ENCODE measurements at regions not wholly inside any gene's neighbourhood (a gene's known extent, or its start where the extent isn't known, plus 50 kb on each side); places are given as distances from the start of the nearest gene placed in this dataset.

GRCh38 chr12:28869197-28869596 is 279.9 kb upstream of the FAR2 start:
- H3K4me1 ChIP-seq (ENCODE audit: control insufficient read depth, insufficient read depth, low read length) = peaks cover 13% of the 10 kb centered on the region; the same call in 1 of the 2 replicates
- no peak overlapping the region for H3K27ac ChIP-seq (ENCODE audit: extremely low read depth, low read depth, low read length)
- TF ChIP-seq ZBTB49 (tag by site-specific recombination; IDR thresholded peaks at IDR 0.05; ENCODE audit: low read depth) (no peak), GFI1B (tag by site-specific recombination; IDR thresholded peaks at IDR 0.05) (no peak), KLF8 (tag by site-specific recombination; IDR thresholded peaks at IDR 0.05) (no peak), ZNF514 (tag by site-specific recombination; IDR thresholded peaks at IDR 0.05) (no peak), ZNF398 (tag by site-specific recombination; IDR thresholded peaks at IDR 0.05) (no peak), ZNF311 (tag by site-specific recombination; IDR thresholded peaks at IDR 0.05; ENCODE audit: borderline replicate concordance) (no peak), GLI4 (tag by site-specific recombination; IDR thresholded peaks at IDR 0.05) (no peak), ELK4 (IDR thresholded peaks at IDR 0.05; ENCODE audit: borderline replicate concordance, low read depth, low read length) (no peak), ZNF169 (tag by site-specific recombination; IDR thresholded peaks at IDR 0.05) (no peak), ZNF560 (tag by site-specific recombination; IDR thresholded peaks at IDR 0.05; ENCODE audit: borderline replicate concordance) (no peak), KLF7 (tag by site-specific recombination; IDR thresholded peaks at IDR 0.05; ENCODE audit: borderline replicate concordance) (no peak), ZNF701 (tag by site-specific recombination; IDR thresholded peaks at IDR 0.05) (peak; percentile 77; the same call in 1 of the 2 replicates)
- TF ChIP-seq, protein P1, sequence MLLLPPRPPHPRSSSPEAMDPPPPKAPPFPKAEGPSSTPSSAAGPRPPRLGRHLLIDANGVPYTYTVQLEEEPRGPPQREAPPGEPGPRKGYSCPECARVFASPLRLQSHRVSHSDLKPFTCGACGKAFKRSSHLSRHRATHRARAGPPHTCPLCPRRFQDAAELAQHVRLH (tag by site-specific recombination; IDR thresholded peaks at IDR 0.05) = no peak
- TF ChIP-seq, protein P2, sequence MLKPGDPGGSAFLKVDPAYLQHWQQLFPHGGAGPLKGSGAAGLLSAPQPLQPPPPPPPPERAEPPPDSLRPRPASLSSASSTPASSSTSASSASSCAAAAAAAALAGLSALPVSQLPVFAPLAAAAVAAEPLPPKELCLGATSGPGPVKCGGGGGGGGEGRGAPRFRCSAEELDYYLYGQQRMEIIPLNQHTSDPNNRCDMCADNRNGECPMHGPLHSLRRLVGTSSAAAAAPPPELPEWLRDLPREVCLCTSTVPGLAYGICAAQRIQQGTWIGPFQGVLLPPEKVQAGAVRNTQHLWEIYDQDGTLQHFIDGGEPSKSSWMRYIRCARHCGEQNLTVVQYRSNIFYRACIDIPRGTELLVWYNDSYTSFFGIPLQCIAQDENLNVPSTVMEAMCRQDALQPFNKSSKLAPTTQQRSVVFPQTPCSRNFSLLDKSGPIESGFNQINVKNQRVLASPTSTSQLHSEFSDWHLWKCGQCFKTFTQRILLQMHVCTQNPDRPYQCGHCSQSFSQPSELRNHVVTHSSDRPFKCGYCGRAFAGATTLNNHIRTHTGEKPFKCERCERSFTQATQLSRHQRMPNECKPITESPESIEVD (tag by site-specific recombination; IDR thresholded peaks at IDR 0.05) = 0 out of 2 replicates have a peak, but pooled peaks have one; percentile 36
- TF ChIP-seq, protein P3, sequence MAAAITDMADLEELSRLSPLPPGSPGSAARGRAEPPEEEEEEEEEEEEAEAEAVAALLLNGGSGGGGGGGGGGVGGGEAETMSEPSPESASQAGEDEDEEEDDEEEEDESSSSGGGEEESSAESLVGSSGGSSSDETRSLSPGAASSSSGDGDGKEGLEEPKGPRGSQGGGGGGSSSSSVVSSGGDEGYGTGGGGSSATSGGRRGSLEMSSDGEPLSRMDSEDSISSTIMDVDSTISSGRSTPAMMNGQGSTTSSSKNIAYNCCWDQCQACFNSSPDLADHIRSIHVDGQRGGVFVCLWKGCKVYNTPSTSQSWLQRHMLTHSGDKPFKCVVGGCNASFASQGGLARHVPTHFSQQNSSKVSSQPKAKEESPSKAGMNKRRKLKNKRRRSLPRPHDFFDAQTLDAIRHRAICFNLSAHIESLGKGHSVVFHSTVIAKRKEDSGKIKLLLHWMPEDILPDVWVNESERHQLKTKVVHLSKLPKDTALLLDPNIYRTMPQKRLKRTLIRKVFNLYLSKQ (tag by site-specific recombination; IDR thresholded peaks at IDR 0.05; ENCODE audit: borderline replicate concordance) = no peak
- H3K4me3 ChIP-seq (ENCODE audit: low read depth, low read length) = no peak overlapping the region
- H3K9me3 ChIP-seq (ENCODE audit: control insufficient read depth, insufficient read depth, low read depth, low read length) = no peaks in the 10 kb centered on the region
- POLR2A ChIA-PET = no interaction called here
- CTCF ChIA-PET = interaction anchor here (0.6 to 1.0 kb wide), 2 partner anchors 8 to 634 kb away, joined by 3 to 4 read pairs; no protein-coding TSS in a partner anchor
- H3K36me3 ChIP-seq (ENCODE audit: control insufficient read depth in 2 of 2, insufficient read depth in 1 of 2, low read length in 2 of 2) = no peaks in the 10 kb centered on the region

Data from HEK293 (cell line).